GM12873 (cell line): ENCODE measurements at regions not wholly inside any gene's neighbourhood (a gene's known extent, or its start where the extent isn't known, plus 50 kb on each side); places are given as distances from the start of the nearest gene placed in this dataset.

ENCODE experiments used
- TF ChIP-seq, protein P1 (sequence below): IDR thresholded peaks from 2 replicates; pipeline ENCODE4 v1.5.1; 2012; ENCODE audit warnings: low read depth, mild to moderate bottlenecking, moderate library complexity, low read length, control low read depth; ENCODE audit not compliant: insufficient read depth; ENCODE audit errors: missing control alignments

DNA sequence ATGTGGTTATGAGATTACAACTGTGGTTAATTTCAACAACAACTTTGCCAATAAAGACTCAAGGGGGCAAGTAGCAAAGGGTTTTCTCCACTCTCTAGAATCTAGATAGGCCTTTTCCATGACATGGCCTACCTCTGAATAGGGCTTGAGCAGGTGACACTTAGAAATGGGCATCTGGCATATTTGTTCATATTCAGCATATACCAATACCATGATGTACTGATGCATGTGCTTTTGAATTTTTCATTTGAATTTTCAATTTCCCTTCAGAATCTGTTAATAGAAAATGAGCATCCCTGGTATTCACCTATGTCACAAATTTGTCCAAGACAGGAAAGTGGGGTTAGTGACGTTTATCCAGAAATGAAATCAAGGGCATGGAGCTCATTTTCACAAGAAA, 757.5 kb upstream of the NRSN1 start:
- TF ChIP-seq, protein P1, sequence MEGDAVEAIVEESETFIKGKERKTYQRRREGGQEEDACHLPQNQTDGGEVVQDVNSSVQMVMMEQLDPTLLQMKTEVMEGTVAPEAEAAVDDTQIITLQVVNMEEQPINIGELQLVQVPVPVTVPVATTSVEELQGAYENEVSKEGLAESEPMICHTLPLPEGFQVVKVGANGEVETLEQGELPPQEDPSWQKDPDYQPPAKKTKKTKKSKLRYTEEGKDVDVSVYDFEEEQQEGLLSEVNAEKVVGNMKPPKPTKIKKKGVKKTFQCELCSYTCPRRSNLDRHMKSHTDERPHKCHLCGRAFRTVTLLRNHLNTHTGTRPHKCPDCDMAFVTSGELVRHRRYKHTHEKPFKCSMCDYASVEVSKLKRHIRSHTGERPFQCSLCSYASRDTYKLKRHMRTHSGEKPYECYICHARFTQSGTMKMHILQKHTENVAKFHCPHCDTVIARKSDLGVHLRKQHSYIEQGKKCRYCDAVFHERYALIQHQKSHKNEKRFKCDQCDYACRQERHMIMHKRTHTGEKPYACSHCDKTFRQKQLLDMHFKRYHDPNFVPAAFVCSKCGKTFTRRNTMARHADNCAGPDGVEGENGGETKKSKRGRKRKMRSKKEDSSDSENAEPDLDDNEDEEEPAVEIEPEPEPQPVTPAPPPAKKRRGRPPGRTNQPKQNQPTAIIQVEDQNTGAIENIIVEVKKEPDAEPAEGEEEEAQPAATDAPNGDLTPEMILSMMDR: no peak

DNA sequence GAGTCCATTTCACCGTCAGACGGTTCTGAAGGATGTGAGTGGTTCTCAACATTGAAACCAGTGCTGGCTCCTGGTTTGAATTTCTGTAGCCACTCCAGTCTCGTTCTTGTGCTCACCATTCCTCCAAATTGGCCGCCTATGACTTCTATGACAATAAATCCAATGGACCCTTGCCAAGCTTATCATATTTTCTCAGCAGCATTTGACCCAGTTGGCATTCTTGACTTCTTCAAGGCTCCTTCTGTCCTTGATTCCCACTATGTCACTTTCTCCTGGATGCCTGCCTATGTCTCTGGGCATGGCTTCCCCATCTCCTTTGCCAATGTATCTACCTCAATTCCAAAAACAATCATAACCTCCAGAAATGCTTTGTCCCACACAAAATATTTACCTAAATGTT, 756.0 kb upstream of the NRSN1 start:
- TF ChIP-seq, protein P1: no peak

DNA sequence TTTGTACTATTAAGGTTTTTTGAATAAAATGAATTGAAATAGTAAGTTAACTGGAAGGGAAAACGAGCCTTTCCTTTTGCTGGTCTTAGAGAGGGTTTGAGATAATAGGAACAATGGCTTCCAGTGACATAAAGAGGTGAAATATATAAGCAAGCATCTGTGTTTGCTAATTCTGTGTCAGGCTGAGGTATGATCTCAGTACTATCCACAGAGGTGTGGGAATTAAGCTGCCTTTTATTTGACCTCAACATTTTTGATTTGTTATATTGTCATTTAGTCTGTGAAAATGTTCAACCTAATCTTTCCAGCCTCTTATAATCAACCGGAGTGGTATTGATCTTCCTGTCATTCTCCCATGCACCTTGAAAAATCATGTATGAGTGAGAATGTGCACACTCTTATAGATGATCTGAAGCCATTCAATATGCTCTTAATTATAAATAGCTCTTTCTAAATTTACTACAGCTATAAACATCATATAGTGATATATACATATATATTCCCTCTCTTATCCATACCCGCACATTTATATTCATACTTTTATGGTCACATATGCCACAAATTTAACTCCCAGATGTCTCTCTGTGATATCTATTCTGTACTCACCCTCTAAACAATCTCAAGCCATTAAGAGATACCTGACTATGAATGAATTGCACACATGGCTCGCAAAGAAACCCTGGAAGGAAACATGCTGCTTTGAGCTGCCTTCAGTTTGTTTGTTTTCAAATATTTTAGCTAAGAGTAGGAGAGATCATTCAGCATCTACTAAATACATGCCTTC, 754.7 kb upstream of the NRSN1 start:
- TF ChIP-seq, protein P1: no peak

DNA sequence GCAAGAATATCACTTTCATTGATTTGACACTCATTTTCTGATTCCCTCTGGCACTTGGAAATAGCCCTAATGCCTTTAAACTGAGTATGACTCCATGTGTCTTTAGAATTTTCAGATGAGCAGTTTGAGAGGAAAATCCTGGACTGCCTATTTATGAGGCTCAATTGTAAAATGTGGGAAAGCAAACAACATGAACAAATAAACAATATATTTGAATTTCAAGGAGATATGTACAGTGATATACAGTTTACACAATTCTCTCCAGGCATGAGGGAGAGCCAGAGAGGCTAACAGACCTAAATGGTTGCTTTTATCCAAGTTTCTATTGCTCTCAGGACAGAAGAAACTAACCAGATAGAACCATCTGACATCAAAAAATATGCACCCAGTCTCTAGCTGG, 748.2 kb upstream of the NRSN1 start:
- TF ChIP-seq, protein P1: no peak

DNA sequence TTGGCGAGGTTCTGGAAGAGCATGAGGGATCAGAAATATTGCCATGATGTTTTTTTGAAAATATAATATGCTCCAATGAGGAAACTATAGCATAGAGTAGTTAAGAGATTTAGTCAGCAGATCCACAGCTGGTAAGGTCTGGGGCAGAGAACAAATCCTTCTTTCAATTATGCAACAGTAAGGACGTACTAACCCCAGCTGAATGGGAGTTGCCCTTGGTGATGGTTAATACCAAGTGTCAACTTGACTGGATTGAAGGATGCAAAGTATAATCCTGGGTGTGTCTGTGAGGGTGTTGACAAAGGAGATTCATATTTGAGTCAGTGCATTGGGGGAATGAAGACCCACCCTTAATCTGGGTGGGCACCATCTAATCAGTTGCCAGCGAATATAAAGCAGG, 745.5 kb upstream of the NRSN1 start:
- TF ChIP-seq, protein P1: no peak

DNA sequence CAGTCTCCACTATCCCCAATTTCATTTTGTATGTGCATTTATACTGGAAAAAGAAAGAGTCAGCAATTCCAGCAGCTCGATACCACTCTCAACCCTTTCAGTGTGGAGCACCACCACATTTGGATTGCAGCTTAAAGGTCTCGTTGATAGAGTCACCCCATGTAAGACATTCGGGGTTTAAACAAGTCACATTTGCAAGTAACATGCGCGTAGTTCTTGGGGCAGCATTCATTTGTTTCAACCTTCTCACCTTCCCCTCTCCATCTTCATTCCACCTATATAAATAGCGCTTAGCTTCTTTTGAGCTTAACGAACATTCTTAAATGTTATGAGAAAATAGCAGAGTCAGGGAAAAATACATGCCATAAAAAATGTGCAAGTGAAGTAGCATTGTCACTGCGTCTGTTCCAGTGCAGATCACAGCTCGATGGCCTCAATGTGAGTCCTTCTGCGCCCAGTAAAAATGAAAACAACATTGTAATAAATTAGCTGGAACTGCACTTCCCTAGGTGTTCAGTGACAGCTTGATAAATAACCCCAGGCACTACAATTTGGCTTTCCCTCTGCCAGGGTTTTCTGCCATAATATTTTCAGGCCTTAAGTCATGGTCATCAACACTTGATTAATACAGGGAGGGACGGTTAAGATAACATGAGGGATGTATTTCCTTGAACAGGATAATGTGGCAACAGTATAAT, 737.8 kb upstream of the NRSN1 start:
- TF ChIP-seq, protein P1: no peak

DNA sequence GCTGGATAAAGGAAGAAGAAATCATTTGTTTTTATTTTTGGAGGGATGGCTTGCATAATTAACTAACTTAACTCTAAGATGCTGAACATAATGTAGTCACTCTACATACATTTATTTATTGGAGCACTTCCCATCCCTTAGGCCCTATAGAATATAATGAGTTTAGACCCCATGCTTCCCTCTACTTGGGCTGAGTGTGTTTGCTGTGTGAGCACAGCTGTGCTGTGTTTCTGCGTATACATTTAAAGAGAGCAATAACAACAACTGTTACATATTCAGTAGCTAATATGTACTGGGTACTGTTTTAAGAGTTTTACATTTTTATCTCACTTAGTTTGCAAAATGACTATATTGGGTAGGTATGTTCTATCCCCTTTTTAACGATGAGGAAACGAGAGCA, 736.6 kb upstream of the NRSN1 start:
- TF ChIP-seq, protein P1: no peak
